ENCODE measurements at regions not wholly inside any gene's neighbourhood (a gene's known extent, or its start where the extent isn't known, plus 50 kb on each side); places are given as distances from the start of the nearest gene placed in this dataset.
A peak's percentile ranks its signal among the peaks of the same experiment; 100 is the strongest.

GRCh38 chr9:85147046-85147640 is 477.6 kb downstream of the NTRK2 start:
- no peak overlapping the region for H3K4me2 ChIP-seq (ENCODE audit: low read length)
- H3K9me2 ChIP-seq (ENCODE audit: insufficient read depth, low read length) = no peaks in the 10 kb centered on the region
- no peak overlapping the region for H3K9ac ChIP-seq (ENCODE audit: low read length)
- H3F3A ChIP-seq (ENCODE audit: insufficient read depth, low read length, poor library complexity, severe bottlenecking) = no peaks in the 10 kb centered on the region
- no peak overlapping the region for H3K4me3 ChIP-seq (ENCODE audit: low read length)
- H3K27me3 ChIP-seq (ENCODE audit: insufficient read depth, low read depth, low read length) = no peaks in the 10 kb centered on the region
- TF ChIP-seq RAD21 (conservative IDR thresholded peaks at IDR 0.05) = no peak
- no peak for TF ChIP-seq CTCF (IDR thresholded peaks at IDR 0.05; ENCODE audit: poor library complexity, severe bottlenecking)
- no peak for TF ChIP-seq EP300 (conservative IDR thresholded peaks at IDR 0.05; ENCODE audit: poor library complexity, severe bottlenecking)
- TF ChIP-seq TAF1 (IDR thresholded peaks at IDR 0.05; ENCODE audit: low read depth) = no peak
- TF ChIP-seq EZH2 (IDR thresholded peaks at IDR 0.05; ENCODE audit: borderline replicate concordance, insufficient read depth, low read length, poor library complexity, severe bottlenecking) = no peak
- TF ChIP-seq REST (IDR thresholded peaks at IDR 0.05; ENCODE audit: borderline replicate concordance) = no peak
- TF ChIP-seq POLR2AphosphoS5 (IDR thresholded peaks at IDR 0.05) = no peak
- no peak for TF ChIP-seq SMC3 (conservative IDR thresholded peaks at IDR 0.05; ENCODE audit: poor library complexity)
- no peak for TF ChIP-seq MXI1 (conservative IDR thresholded peaks at IDR 0.05; ENCODE audit: poor library complexity, severe bottlenecking)
- no peaks in the 10 kb centered on the region for H3K79me2 ChIP-seq (replicated peaks; ENCODE audit: insufficient read depth, low read length)
- H3K9me3 ChIP-seq (ENCODE audit: low read length) = no peaks in the 10 kb centered on the region
- no peak overlapping the region for H2AFZ ChIP-seq (ENCODE audit: low read depth, low read length)
- no peak overlapping the region for H3K27ac ChIP-seq (ENCODE audit: low read length)
- no peaks in the 10 kb centered on the region for H4K20me1 ChIP-seq (ENCODE audit: insufficient read depth)
- H3K36me3 ChIP-seq (ENCODE audit: insufficient read depth, low read length) = no peaks in the 10 kb centered on the region

- no peak overlapping the region for H3K9ac ChIP-seq (ENCODE audit: low read length)
- no peaks in the 10 kb centered on the region for H3K79me2 ChIP-seq (replicated peaks; ENCODE audit: insufficient read depth, low read length)
- H3K9me2 ChIP-seq (ENCODE audit: insufficient read depth, low read length) = no peaks in the 10 kb centered on the region
- no peak overlapping the region for H3K27ac ChIP-seq (ENCODE audit: low read length)
- no peak for TF ChIP-seq EZH2 (IDR thresholded peaks at IDR 0.05; ENCODE audit: borderline replicate concordance, insufficient read depth, low read length, poor library complexity, severe bottlenecking)
- TF ChIP-seq TAF1 (IDR thresholded peaks at IDR 0.05; ENCODE audit: low read depth) = no peak
- no peak for TF ChIP-seq POLR2AphosphoS5 (IDR thresholded peaks at IDR 0.05)
- TF ChIP-seq CTCF (IDR thresholded peaks at IDR 0.05; ENCODE audit: poor library complexity, severe bottlenecking) = peak; percentile 66
- peak; percentile 74 for TF ChIP-seq RAD21 (conservative IDR thresholded peaks at IDR 0.05)
- TF ChIP-seq MXI1 (conservative IDR thresholded peaks at IDR 0.05; ENCODE audit: poor library complexity, severe bottlenecking) = no peak
- no peak for TF ChIP-seq EP300 (conservative IDR thresholded peaks at IDR 0.05; ENCODE audit: poor library complexity, severe bottlenecking)
- TF ChIP-seq SMC3 (conservative IDR thresholded peaks at IDR 0.05; ENCODE audit: poor library complexity) = peak; percentile 78
- TF ChIP-seq REST (IDR thresholded peaks at IDR 0.05; ENCODE audit: borderline replicate concordance) = no peak
- no peaks in the 10 kb centered on the region for H3F3A ChIP-seq (ENCODE audit: insufficient read depth, low read length, poor library complexity, severe bottlenecking)
- H3K36me3 ChIP-seq (ENCODE audit: insufficient read depth, low read length) = no peaks in the 10 kb centered on the region
- no peak overlapping the region for H3K4me3 ChIP-seq (ENCODE audit: low read length)
- no peaks in the 10 kb centered on the region for H3K27me3 ChIP-seq (ENCODE audit: insufficient read depth, low read depth, low read length)
- no peak overlapping the region for H3K4me2 ChIP-seq (ENCODE audit: low read length)
- no peak overlapping the region for H2AFZ ChIP-seq (ENCODE audit: low read depth, low read length)
- H3K9me3 ChIP-seq (ENCODE audit: low read length) = no peaks in the 10 kb centered on the region
- H4K20me1 ChIP-seq (ENCODE audit: insufficient read depth) = no peaks in the 10 kb centered on the region
Observed at GRCh38 chr9:85142968-85143367, 473.4 kb downstream of the NTRK2 start.
